Neural progenitor cell (in vitro differentiated cells): ENCODE measurements at regions not wholly inside any gene's neighbourhood (a gene's known extent, or its start where the extent isn't known, plus 50 kb on each side); places are given as distances from the start of the nearest gene placed in this dataset.

Source experiments
- CTCF ChIP-seq: fragments of 200-600 bp; sonication (generic); IDR thresholded peaks from 2 replicates; pipeline ENCODE4 v1.5.1; 2017; ENCODE audit warnings: antibody characterized with exemption, mild to moderate bottlenecking
- EZH2 ChIP-seq: fragments of 200-600 bp; sonication (generic); IDR thresholded peaks from 2 replicates; pipeline ENCODE4 v1.6.1; 2017; ENCODE audit warnings: antibody characterized with exemption, mild to moderate bottlenecking, moderate library complexity
- EZH2phosphoT487 ChIP-seq: fragments of 200-600 bp; sonication (generic); IDR thresholded peaks from 2 replicates; pipeline ENCODE4 v1.6.1; 2017; ENCODE audit warnings: antibody characterized with exemption

DNA sequence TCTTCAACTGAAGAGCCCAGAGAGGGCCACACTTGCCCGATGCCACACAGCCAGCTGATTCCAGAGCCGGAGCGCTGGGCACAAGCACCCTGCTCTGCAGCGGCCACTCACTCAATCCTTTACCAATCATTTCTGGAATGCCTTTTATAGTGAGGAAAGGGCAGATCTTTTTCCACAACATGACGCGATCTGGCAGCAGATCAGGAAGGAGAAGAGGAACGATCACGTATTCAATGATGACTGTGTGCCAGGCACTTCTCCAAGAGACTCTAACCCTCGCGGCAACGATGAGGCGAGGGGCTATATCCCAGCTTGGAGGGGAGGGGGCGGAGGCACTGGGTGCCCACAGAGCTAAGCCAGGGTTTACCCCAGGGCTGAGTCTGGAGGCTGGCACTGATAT lies 56.3 kb upstream of the TCF20 start:
- TF ChIP-seq CTCF (no peak), EZH2 (no peak), EZH2phosphoT487 (no peak)
